ENCODE measurements at regions not wholly inside any gene's neighbourhood (a gene's known extent, or its start where the extent isn't known, plus 50 kb on each side); places are given as distances from the start of the nearest gene placed in this dataset.
"Not testable (repeated sequence)": the region's sequence is repeated elsewhere in the genome, so short reads cannot be mapped to it uniquely, and the experiment has no call there.

DNA sequence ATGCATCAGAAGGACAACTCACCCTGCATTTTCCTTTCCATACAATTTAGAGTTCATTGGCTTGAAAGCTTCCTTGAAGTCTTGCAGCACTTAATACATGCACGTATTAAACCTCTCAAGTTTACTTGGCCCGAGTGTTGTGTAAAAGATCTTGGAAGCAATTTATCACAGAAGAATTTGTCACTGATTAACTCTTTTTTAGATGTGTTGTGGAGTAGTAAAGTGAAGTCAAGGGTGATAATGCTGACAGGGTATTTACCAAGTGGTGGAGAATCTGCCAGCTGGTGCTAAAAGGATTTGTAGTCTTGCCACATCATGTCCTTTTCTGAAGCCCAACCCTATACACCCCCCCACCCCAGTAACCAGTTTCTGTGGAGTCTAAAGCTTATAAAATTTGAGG is 421.0 kb upstream of the MIR17HG start:
- TF ChIP-seq CTCF (conservative IDR thresholded peaks at IDR 0.05; ENCODE audit: low read depth, low read length): no peak
- DNase-seq (ENCODE audit: low read depth): peak; percentile 97
- no peak overlapping the region for H3K4me3 ChIP-seq (ENCODE audit: low read depth, low read length)

GRCh38 chr13:90928109-90928508 is 419.4 kb upstream of the MIR17HG start:
- no peak for TF ChIP-seq CTCF (conservative IDR thresholded peaks at IDR 0.05; ENCODE audit: low read depth, low read length)
- no peak for DNase-seq (ENCODE audit: low read depth)
- no peak overlapping the region for H3K4me3 ChIP-seq (ENCODE audit: low read depth, low read length)

DNA sequence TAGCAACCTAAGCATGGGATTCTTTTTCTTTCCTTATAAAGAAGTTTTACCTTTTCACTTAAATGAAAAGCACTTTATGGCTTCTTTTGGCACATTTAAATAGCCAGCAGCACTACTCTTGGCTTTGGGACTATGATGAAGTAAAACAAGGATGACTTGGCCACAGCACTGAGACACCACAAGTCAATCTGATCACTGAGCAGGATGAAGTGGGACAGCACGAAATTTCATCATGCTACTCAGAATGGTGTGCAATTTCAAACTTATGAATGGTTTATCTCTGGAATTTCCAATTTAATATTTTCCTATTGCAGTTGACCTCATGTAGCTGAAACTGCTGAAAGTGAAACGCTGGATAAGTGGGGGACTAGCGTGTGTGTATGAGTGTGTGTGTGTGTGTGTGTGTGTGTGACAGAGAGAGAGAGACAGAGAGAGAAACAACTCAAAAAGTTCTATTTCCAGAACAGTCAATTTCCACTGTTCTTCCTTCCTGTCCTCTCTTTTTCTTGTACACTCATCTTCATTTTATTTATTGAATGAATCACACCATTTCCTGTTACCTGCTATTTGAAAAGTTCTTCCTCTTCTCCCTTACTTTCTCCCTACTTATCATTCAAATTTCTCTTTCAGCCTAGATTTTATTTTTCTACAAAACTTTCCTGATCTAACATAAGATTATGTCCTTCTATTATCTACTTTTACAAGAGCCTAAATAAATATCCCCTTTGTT is 414.2 kb upstream of the MIR17HG start:
- no peak overlapping the region for H3K4me3 ChIP-seq (ENCODE audit: low read depth, low read length)
- DNase-seq (ENCODE audit: low read depth): no peak

DNA sequence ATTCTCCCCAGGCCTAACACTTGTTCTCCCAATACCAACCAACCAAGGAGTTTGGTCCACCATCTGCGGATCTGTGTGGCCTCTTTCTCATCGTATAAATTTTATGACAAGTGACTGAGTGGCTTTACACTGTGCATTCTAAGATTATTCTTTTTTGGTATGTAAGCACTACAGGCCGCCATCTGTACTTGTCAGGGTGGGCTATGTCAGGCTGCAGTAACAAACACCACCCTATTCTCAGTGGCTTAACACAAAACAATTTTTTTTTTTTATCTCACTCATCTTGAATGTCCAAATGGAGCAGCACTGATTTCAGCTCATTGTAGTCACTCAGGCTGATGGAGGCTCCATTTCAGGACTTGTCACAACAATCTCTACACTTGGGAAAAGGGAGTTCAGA is 412.7 kb upstream of the MIR17HG start:
- no peak overlapping the region for H3K4me3 ChIP-seq (ENCODE audit: low read depth, low read length)
- TF ChIP-seq CTCF (conservative IDR thresholded peaks at IDR 0.05; ENCODE audit: low read depth, low read length): no peak
- no peak for DNase-seq (ENCODE audit: low read depth)

More for the DNA sequence above, 414.2 kb upstream of the MIR17HG start:
- no peak for TF ChIP-seq CTCF (conservative IDR thresholded peaks at IDR 0.05; ENCODE audit: low read depth, low read length)

- no peak overlapping the region for H3K4me3 ChIP-seq (ENCODE audit: low read depth, low read length)
- no peak for TF ChIP-seq CTCF (conservative IDR thresholded peaks at IDR 0.05; ENCODE audit: low read depth, low read length)
- no peak for DNase-seq (ENCODE audit: low read depth)
Measured at GRCh38 chr13:90938848-90939247, 408.6 kb upstream of the MIR17HG start.

DNA sequence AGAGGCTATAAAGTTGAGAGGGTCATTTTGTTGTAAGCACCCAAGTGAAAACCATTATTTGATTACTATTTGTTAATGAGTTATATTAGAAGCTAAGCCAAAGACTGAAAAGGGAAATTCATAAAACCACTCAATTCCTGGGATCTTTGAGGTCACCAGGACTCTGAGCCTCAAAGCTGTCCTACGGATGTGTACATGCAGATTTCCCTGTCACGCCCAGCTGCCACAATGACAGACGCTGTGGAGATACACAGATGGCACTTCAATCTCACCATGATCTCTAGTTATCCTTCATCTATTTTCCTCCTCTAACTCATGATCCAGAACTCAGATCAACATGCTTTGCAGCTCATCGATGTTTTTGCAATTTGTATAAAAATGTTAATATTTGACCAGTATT is 403.5 kb upstream of the MIR17HG start:
- H3K4me3 ChIP-seq (ENCODE audit: low read depth, low read length): no peak overlapping the region
- TF ChIP-seq CTCF (conservative IDR thresholded peaks at IDR 0.05; ENCODE audit: low read depth, low read length): no peak
- no peak for DNase-seq (ENCODE audit: low read depth)

GRCh38 chr13:90945146-90945545 is 402.3 kb upstream of the MIR17HG start:
- not testable (repeated sequence) for DNase-seq (ENCODE audit: low read depth); H3K4me3 ChIP-seq (ENCODE audit: low read depth, low read length)

DNA sequence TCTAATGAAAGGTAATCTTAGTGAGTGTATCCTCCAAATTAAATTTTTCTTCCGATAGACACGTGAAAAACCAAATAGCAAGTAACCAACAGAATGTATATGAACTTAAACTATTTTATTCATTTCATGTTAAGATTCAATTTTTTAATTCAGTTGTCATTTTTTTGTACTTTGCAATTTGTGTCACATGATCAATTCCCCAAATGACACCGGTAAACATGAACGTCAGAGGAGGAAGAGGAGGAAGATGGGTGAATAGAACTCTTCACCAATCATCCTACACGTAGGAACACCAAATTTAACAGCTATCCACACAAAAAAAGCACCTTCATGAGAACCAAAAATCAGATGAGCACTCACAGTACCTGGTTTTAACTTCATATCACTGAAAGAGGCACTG is 401.4 kb upstream of the MIR17HG start:
- not testable (repeated sequence) for H3K4me3 ChIP-seq (ENCODE audit: low read depth, low read length); DNase-seq (ENCODE audit: low read depth)

All from epithelial cell of proximal tubule (primary cell).